Thyroid gland (tissue), 4 donors: ENCODE measurements at regions not wholly inside any gene's neighbourhood (a gene's known extent, or its start where the extent isn't known, plus 50 kb on each side); places are given as distances from the start of the nearest gene placed in this dataset.

Experiments used
- POLR2A ChIP-seq, 2 donors: fragments of 450-650 bp; IDR thresholded peaks; one replicate each; pipeline ENCODE4 v1.6.1; 2017; ENCODE audit warnings: antibody characterized with exemption in 2 of 2, mild to moderate bottlenecking in 2 of 2, moderate library complexity in 1 of 2
- TF ChIP-seq, protein P1 (sequence below), 6 experiments: fragments of 200-600 bp in 3 of 6; fragments of 450-650 bp in 3 of 6; sonication (generic) in 3 of 6; IDR thresholded peaks; one replicate each; pipeline ENCODE4 v1.5.1; 2016 to 2019; ENCODE audit warnings: antibody characterized with exemption in 6 of 6, mild to moderate bottlenecking in 2 of 6, inconsistent platforms in 1 of 6, moderate library complexity in 1 of 6

DNA sequence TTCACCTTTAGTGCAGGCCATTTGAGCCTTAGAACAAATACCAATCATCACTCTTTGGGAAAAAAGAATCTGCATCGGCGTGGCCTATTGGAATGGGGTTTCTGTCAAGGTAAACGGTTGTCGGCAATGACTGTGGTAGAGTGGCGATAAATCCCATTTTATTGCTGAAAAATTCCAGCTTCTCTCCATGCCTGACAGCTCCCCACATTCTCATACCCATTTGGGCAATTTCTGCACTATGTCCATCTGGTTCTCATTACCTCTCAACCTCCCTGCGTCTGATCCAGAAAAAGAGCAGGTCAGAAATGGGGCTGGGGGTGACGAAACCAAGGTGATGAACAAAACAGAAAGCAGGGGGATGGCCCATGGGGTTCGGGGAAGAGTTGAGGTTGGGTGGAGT is 254.0 kb downstream of the MEIS1 start:
- TF ChIP-seq POLR2A (IDR thresholded peaks at IDR 0.05), result no peak
- TF ChIP-seq, protein P1, sequence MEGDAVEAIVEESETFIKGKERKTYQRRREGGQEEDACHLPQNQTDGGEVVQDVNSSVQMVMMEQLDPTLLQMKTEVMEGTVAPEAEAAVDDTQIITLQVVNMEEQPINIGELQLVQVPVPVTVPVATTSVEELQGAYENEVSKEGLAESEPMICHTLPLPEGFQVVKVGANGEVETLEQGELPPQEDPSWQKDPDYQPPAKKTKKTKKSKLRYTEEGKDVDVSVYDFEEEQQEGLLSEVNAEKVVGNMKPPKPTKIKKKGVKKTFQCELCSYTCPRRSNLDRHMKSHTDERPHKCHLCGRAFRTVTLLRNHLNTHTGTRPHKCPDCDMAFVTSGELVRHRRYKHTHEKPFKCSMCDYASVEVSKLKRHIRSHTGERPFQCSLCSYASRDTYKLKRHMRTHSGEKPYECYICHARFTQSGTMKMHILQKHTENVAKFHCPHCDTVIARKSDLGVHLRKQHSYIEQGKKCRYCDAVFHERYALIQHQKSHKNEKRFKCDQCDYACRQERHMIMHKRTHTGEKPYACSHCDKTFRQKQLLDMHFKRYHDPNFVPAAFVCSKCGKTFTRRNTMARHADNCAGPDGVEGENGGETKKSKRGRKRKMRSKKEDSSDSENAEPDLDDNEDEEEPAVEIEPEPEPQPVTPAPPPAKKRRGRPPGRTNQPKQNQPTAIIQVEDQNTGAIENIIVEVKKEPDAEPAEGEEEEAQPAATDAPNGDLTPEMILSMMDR (IDR thresholded peaks at IDR 0.05), result no peak
